NAMALWA (cell line): ENCODE measurements at regions not wholly inside any gene's neighbourhood (a gene's known extent, or its start where the extent isn't known, plus 50 kb on each side); places are given as distances from the start of the nearest gene placed in this dataset.
"Not testable (repeated sequence)": the region's sequence is repeated elsewhere in the genome, so short reads cannot be mapped to it uniquely, and the experiment has no call there.

Experiments
- DNase-seq: peaks from one replicate; pipeline ENCODE4 v3.0.0-alpha.2; 2015; ENCODE audit warnings: low spot score

DNA sequence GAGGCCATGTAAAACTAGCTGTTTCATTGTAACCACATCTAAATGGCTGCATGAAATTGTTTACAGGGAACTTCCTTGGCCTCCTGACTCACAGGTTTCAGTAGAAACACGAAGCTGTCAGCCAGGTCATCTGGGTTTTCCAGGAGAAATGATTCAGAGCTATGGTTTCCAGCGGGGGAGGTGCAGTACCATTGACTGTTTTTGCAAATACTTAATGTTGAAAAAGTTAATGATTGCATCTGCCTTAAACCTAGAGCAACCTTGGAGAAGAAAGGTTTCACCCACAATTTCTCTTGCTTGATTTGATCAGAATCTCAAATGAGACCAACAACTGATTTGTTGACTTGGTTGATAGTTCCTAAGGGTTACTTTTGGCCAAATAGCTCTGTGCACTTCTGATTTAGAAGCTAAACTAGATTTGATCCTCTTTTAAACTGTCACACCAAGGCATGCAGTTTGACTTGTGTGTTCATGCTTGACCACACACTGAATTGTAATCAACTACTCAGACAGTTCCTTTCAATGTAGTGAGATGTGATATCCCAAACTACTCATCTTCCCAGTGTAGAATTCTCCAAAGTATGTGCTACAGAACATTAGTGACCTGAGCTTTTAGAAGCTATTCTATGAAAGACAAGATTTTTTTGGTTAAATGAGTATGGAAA is 193.5 kb upstream of the CHST9 start:
- DNase-seq = no peak

DNA sequence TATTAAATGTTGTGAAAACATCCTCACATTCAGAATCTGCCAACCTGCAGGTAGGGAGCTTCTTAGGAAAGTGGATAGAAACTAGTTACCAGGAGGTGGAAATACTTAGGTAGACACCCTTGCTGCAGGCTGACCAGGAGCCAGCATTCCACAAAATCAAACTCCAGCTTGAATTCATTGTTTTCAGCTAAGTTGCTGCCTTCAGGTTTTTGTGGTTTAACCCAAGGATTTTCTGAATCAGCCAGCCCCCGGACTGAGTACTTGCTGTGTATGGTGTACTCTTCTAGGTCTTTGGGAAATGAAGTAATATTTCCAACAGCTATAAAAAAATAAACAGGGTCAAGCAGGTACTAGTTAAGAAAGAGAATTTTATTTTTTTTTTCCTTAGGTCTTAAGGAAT is 192.1 kb upstream of the CHST9 start:
- no peak for DNase-seq

DNA sequence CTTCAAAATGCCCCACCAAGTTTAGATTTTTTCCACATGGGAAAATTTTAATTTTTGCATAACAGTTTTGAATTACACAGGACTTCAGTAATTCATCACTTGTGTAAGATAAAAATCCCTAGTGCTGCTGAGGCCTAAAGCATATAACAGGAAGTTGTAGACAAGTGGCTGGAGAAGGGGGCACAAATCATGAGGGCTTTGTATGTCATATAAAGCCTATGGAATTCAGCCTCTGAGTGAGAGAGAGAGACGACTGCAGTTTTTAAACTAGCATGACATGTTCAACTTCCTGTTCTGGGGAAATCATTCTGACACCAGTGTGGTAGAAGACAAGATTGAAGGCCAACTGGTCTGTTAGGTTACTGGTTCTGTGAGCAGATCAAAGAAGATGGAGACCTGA is 187.3 kb upstream of the CHST9 start:
- DNase-seq = no peak

DNA sequence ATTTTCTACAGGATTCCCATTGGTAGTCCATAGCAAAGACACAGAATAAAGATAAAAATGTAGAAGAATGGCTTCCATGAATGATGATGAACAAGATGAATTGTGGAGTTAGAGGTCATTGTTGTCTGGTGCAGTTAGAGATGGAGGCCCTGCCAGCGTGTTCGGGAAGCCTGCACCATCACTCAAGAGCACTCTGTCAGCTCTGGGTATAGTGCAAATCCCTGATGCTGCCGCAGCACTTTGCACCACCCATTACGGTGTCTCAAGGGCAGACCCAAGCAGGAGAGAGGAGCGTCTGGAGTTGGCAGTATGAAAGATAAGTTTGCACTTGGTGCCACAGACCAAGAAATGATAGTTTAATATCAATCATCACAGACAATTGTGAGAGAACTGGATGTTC is 181.6 kb upstream of the CHST9 start:
- DNase-seq = no peak

DNA sequence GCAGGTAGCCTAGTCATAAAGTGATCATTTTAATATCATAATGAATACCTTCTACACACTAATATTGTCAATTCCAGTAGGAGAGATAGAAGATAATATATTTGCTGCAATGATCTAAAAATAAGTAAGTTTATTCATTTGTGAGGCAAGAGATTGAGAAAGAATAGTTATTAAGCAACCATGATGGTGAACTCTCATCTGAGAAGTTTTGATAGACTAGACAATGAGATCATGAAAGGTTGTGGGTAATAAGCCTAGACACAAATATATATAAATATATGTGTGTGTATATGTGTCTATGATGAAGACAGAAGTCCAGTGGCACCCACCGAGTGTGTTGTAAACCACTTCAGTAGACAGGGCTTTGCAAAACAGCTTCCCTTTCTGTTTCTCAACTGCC is 181.0 kb upstream of the CHST9 start:
- no peak for DNase-seq

DNA sequence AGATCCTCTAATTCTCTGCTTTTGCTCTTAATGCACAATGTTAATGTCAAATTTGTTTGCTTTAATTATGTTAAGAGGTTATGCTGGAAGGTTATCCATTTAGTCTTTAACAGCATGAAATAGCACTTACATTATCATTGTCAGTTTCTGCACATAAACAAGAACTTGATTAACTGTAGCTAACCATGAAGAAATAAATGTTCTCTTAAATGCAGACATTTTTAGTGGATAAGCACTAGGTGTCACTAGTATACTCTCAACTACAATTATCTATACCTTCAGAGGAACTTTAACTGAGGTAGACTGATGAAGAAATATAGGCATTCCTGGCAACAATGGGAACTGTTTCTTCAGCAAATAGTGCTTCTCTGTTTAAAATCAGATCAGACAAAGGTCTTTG is 178.8 kb upstream of the CHST9 start:
- DNase-seq = peak; percentile 10

DNA sequence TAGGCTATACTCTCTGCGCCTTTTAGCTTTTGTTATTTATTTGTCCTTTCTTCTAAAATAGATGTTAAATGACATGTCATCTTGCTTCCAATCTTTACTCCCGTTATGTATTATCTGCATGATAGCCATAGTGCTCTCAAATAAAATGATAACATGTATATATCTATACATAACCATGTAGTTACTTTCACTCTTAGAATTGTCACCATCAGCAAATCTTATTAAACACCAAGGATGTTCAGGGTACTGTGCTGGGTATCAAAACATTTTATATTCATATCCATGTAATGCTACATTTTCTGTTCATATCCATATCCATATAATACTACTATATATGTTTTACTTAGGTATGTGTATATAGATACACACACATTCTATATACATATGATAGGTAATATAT is 176.4 kb upstream of the CHST9 start:
- DNase-seq = no peak

DNA sequence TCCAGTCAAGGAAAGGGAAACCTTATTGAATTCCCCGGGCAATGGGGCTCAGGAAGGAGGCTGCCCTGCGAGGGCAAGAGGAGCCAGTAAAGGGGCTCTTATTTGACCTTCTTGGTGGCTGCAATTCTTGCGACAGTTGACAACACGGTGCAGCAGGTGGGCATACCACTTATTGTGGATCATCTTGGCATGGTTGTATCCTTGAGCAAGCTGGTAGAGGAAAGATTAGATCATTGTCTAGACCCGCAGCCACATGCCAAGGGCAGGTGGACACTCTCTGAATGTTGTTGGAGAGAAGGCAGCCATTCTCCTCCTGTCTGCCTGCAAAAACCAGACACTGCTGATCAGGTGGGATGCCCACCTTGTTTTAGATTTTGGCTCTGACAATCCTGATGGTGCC is 170.2 kb upstream of the CHST9 start:
- DNase-seq = no peak

DNA sequence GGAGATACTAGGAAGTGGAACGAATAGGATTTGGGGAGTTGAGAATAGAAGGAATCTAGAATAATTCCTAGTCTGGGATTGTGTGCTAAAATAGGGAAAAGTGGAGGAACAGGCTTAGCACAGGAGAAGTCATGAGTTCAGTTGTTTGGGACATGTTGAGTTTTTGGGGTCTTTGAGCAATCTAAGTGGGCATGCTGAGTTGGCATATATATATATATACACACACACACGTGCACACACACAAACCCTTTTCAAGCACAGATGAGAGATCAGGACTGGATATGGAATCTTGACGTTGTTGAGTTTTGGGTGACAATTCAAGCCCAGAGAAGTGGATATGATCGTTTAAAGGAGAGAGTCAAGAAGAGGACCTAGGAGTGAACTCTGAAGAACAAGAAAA is 168.2 kb upstream of the CHST9 start:
- no peak for DNase-seq

DNA sequence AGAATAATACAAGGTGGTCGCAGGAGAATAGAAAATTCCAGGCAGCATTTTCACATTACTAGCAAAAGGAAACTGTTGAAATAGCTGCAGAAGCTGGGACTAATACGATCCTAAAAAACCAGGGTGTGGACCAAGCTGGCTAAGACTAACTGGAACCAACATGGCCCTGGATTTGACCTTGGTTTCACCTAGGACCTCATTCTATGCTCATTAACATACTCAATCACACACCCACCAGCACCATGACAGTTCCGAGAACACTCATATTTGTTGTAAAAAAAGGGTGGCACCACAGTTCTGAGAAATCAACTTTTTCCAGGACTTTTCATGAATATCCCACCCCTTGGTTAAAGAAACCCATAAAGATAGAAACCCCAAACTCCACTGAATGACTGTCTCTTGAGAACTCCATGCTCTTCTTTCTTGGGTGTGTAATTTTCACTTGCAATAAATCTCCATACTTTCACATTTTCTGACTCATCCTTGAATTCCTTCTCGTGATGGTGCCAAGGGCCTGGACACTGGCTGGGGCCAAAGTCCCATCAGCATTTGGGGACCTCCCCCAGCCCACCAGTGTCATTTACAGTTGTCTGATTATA is 164.3 kb upstream of the CHST9 start:
- no peak for DNase-seq

DNA sequence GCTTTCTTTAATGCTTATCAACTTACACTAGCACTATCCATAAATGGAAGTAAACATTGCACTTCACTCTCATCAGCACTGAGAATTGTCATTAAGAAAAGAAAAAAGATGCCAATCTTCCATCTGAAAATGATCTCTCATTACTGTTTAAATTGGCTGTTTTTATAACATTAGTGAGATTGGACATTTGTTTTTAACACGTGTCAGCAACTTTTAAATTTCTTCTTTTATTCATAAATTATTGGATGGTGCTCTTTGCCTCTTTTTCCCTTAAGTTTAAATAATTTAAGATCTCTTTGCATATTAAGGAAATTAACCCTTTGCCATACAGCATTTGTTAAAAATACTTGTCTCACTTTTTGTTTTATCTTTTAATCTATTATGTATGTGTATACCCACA is 146.5 kb upstream of the CHST9 start:
- DNase-seq = no peak

DNA sequence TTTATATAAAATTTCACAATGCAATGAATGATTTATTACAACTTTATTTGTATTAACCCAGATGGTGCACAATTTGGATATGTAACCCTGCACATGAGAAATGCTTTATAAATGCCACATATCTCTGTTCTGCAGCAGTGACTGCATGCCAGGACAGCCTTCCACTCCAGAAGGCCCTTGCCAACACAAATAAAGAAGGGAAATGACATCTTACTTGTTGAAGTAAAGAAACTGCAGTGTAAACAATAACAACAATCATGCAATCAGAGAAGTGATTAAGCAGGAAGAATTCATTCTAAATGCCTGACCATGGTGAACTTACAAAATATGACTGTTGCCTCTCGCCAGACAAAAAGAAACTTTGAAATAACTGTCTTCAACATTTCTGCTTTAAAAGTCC is 129.9 kb upstream of the CHST9 start:
- DNase-seq = no peak

DNA sequence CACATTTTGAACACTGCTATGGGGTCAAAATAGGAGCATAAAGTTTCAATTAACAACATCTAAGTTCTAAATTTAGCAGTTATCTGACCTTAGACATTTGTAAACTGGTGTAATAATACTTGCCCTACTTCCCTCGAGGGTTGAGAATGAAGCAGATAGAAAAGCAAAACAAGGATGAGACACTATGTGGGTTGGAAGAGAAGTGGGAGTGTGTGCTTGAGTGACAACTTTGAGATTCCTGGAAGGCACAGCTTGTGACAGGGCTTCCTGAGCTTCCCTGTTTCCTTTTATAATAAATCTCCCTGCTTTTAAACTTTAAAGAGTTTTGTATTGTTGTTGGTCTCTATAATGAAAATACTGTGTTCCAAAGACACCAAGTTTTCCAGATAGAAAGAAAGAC is 128.6 kb upstream of the CHST9 start:
- no peak for DNase-seq

DNA sequence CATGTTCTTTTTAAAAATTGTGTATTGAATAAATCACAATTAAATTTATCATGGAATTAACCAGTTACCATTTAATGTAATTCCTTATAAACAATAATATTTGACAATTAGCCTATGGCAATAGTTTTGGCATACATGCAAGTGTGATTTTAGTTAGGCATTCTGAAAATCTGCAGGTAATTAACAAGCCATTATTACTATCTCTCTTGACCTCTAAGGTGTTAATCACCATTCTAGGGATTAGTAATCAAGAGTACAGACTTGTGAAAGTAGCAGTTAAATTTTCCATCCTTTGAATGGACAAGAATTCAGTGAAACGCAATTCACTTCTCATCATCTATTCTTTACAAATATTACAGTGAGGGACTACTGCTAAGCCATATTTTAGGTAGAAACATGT is 127.7 kb upstream of the CHST9 start:
- DNase-seq = no peak

DNA sequence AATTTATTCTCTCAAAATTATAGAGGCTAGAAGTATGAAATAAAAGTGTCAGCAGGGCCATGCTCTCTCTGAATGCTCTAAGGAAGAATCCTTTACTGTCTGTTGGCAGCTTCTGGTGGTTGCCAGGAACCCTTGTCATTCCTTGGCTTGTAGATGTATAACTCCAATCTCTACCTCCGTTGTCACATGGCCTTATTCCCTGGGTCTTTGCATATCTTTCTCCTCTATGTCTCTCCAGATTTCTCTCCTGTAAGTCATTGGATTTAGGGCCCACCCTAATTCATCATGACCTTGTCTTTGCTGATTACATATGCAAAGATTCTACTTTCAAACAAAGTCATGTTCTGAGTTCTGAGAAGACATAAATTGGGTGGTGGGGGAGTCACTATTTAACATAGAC is 127.0 kb upstream of the CHST9 start:
- no peak for DNase-seq

DNA sequence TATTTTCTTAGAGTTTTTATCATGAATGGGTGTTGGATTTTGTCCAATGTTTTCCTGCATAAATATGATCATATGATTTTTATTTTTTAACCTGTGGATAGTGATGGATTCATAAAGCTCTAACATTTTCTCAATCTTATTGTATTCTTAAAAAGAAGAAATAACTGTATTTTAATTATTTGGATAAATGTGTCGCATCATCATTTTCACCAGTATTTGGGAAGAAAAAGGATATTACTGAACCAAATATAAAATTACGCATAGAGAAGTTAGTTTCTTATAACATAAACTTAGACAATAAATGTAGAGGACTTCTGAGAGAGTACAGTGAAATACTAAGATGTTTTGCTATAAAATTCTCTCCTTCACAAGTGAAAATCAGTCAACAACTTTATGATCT is 126.0 kb upstream of the CHST9 start:
- no peak for DNase-seq

DNA sequence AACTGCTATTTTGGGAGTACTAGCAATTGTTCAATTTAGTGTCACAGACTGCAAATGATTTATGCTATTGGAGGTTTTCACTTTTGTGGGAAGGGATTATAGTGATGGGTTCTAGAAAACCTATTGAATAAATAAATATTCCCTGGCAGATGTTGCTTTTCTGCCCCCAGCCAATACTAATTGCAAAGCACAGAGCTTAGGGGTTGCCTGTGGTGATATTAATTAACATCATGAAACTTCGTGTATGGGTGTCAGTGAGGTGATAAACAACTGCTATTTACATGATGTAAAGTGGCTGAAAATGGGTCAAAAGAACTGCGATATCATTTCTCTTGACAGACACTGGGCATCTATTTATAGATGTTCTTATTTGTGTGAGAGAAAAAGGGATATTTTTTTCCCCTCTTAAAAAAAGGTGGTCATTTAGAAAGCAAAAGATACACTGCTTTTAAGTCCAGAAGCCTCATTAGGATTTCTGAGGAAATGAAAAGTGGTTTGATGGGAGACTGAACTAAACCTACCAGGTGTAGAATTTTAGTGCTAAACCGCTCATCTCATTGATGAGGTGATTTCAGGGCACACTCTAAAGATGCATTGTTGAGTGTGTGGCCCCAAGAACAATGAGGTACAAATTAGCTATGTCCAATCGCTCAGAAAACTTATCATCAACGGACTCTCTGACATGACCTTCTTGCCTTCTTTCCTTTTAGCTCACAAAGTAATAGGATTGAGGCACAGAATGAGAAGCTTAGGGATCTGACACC is 116.7 kb upstream of the CHST9 start:
- DNase-seq = no peak

DNA sequence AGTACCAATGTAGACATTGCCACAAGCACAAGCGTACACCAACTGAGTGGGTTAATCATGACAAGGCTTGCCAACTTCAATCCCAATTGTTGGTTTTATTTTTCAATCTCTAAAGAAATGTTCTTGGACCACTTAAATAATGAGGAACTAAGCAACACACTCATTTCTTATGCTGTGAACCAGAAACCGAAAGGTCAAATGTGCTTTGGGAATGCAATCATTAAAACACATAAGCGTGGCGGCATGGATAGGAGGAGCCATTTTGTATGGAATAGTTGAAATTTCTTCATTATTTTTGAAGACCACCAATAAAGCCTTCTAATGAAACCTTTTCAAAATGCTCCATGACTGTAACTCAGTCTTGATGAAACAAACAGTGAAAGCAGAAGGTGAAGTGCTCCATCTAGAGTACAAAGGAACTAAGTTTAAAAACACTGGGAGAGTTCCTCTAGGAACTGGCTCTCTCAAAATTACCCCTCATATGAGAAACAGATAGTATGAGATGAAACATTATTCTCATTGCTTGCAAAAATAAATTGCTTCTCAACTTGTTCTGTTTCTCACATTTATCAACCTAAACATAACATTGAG is 113.2 kb upstream of the CHST9 start:
- DNase-seq = peak; percentile 10

DNA sequence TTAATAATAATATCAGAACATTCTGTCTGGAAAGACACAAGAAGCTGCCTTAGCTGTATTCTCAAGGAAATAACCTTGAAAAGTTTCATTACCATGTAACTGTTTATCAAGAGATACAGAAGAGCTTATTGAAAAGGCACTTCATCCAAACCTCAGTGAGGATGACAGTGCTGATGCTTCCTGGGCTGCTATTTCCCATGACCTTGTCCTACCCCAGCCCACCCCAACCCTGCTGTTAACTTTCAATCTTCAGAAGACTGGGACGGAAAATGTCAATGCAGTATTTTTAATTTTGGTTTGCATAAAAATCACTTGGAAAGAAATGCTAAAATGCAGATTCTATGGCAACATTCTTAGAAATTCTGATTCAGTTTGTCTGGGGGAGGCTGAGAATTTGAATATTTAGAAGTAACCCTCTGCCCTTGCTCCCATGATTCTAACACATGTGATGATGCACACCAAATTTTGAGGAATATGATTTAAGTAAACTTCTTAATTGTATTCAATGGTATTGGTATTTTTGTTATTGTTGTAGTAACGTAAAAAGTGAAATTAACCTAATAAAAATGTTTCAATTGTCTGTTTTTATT is 101.0 kb upstream of the CHST9 start:
- not testable (repeated sequence) for DNase-seq

DNA sequence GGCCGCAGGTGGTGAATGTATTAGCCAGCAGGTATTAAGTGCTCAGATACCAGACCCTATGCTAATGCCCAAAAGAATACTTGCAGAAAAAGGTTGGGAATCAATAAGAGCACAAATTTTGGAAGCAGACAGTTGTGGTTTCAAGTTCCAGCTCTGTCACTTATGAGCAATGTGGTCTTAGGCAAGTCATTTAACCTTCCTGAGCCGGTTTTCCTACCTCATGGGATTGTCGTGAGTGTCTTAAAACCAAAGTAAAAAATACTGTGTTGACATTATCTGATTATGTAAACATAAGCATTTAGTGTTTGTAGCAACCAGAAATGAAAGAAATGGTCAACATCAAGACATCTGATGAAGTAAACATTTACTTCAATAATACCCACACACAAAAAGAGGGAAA is 93.0 kb upstream of the CHST9 start:
- no peak for DNase-seq

DNA sequence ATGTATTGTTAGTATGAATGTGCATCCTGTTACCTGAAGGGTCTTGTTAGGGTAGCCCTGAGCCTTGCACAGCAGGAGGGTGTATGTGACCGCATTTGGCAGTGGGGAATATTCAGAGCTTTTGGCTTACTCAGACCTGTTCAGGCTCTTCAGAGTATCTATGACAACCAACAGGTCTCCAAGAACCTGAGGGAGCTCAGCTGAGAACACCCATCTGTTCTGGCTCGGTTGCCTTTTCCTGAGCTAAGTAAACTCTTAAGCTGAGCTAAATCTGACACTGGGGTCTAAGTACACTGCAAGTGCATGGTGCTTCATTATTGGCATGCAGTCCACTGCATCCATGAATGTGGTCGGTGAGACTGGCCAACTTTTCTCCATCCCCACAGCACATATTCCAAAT is 92.4 kb upstream of the CHST9 start:
- no peak for DNase-seq

DNA sequence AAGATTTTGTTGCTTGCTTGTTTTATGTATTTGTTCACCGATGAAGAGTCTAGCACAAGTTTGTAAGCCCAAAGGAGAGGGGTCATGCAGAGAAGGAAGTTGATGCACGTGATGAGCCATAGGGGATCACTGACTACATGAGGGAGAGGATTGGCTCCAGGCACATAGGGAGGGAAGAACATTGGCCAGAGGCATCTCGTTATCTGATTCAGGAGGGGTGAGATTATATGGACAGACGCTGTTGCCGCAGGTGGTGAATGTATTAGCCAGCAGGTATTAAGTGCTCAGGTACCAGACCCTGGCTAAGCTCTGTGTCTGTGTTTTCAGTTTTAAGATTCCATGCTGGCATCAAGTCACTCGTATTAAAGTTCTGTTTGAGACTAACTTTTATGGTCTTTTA is 91.8 kb upstream of the CHST9 start:
- DNase-seq = no peak

DNA sequence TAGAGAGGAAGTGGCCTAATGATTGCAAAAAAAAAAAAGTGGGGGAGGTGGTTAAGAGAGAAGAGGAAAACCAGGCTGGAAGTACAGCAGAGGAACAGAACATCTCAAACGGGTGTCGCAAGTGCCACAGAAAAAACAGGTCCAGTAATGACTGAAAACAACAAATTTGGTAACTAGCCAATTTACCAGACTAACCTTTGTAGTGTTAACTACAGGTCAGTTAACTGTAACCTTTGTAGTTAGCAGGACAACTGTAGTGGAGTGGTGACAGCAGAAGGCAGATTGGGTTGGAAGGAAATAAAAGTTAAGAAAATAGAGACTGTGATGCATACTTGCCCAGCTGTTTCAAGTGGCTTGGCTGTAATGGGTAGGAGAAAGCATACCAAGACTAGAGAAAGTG is 91.4 kb upstream of the CHST9 start:
- no peak for DNase-seq
